ENCODE measurements at regions not wholly inside any gene's neighbourhood (a gene's known extent, or its start where the extent isn't known, plus 50 kb on each side); places are given as distances from the start of the nearest gene placed in this dataset.
"Not testable (repeated sequence)": the region's sequence is repeated elsewhere in the genome, so short reads cannot be mapped to it uniquely, and the experiment has no call there.

DNA sequence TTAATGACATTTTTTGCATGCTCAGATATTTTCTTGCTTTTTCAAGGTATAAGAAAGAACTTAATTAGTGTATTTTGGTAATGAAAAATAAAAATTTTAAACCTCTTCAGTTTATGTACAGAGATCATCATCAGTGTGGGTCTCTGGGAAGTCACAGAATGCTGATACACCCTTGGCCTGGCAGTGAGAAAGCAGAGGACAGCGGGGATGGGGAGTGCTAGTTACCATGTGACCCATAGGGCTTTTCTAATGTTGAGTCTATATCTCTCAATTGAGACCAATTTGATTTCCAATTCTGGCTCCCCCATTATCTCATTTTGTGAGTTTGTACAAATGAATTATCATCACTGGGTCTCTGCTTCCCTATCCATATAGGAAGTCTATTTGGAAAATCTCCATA is 305.7 kb downstream of the CYRIA start:
- intact Hi-C loops (cut with DNase I) = no loop called here
- DNase-seq (no peak), ATAC-seq (no peak)

DNA sequence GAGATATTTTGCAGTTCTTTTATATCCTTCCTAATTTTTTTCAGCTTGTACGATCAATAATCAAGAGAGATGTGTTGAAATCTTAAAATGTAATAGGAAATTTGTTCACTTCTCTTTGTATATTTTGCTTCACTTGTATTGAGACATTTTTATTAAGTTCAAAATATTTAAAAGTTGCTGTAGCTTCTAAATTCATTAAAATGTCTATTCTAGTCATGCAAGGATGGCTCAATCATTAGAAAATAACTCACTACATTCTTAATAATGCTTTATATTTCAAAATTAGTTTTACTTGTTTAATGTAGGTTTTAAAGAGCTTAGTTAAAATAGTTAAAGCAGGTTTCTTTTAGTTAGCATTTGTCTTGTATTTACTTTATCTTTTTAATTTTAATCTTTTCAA is 308.4 kb downstream of the CYRIA start:
- DNase-seq (no peak), ATAC-seq (no peak)
- intact Hi-C loops (cut with DNase I) = no loop called here

DNA sequence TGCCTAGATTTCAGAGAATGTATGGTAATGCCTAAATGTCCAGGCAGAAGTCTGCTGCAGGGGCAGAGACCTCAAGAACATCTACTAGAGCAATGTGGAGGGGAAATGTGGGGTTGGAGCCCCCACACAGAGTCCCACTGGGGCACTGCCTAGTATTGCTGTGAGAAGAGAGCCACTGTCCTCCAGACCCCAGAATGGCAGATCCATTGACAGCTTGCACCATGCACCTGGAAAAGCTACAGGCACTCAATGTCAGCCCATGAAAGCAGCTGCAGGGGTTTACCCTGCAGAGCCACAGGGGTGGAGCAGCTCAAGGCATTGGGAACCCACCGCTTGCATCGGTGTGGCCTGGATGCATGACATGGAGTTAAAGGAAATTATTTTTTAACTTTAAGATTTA is 314.1 kb downstream of the CYRIA start:
- no peak for DNase-seq
- intact Hi-C loops (cut with DNase I) = no loop called here

DNA sequence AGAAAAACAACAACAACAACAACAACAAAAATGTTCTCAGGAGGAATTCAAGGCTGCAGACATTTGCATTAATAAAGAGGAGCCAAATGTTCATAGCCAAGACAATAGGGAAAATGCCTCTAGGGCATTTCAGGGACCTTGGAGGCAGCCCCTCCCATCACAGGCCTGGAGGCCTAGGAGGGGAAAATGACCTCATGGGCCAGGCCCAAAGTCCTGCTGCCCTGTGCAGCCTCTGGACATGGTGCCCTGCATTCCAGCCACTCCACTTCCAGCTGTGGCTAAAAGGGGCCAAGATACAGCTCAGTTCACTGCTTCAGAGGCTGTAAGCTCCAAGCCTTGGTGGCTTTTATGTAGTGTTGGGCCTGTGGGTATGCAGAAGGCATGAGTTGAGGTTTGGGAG is 314.5 kb downstream of the CYRIA start:
- intact Hi-C loops (cut with DNase I) = no loop called here
- DNase-seq = no peak
- ATAC-seq = no peak

More for the DNA sequence above, 314.1 kb downstream of the CYRIA start:
- no peak for ATAC-seq

GRCh38 chr2:16350211-16350610 is 315.4 kb downstream of the CYRIA start:
- no peak for ATAC-seq
- intact Hi-C loops (cut with DNase I) = no loop called here
- no peak for DNase-seq

DNA sequence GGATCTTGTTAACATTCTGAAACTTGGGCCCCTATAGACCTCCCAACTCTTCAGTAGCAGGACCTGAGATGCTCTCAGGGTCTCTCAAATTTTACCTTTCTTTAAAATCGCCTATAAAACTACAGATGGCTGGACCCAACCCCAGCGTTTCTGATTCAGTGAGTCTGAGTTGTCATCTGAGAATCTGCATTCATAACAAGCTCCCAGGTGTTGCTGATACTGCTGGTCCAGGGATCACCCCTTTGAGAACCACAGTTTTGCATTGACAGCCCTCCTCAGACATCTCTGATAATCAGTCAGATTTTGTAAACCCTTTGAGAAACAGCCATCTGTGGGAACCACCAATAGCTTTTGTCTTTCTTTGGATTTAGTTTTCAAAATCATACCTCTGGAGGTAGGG is 315.8 kb downstream of the CYRIA start:
- ATAC-seq (no peak), DNase-seq (no peak)
- intact Hi-C loops (cut with DNase I) = no loop called here

GRCh38 chr2:16348821-16349515 is 316.7 kb downstream of the CYRIA start:
- DNase-seq (no peak), ATAC-seq (no peak)
- intact Hi-C loops (cut with DNase I) = no loop called here

DNA sequence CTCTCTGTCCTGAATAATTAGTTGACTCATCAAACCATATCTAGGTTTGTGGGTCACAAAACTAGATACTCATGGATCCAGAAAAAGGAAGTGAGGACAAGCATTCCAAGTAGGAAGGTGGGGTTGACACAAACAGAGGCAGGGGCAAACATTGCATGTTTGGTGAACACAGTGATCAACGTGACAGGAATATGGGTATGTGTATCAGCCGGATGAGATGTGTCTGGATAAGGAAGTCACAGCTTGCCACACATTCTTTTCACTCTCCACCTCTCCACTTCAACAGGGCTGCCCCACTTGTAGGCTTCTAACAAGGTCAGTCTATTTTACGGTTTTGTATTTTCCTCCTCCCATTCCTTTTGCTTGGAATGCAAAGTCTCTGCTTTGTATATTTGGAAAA is 319.0 kb downstream of the CYRIA start:
- DNase-seq = no peak
- ATAC-seq = no peak
- intact Hi-C loops (cut with DNase I) = no loop called here

- ATAC-seq; intact Hi-C loops (cut with DNase I); DNase-seq: not testable (repeated sequence)
These were observed 320.4 kb downstream of the CYRIA start for GRCh38 chr2:16345231-16345630.

DNA sequence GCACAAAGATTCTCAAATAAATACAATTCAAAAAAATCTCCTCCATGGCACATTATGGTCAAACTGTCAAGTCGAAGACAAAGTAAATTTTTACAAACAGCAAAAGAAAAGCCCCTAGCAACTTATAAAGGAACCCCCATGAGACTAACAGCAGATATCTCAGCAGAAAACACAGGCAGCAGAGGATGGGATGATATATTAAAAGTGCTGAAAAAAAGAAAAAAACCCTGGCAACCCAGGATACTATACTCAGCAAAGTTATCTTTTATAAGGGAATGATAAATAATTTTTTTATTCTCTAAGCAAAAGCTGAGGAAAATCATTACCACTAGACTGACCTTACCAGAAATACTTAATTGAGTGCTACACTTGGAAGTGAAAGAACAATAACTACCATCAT is 326.4 kb downstream of the CYRIA start:
- intact Hi-C loops (cut with DNase I) = no loop called here
- DNase-seq (no peak), ATAC-seq (no peak)

GRCh38 chr2:16338026-16338425 is 327.6 kb downstream of the CYRIA start:
- intact Hi-C loops (cut with DNase I) = no loop called here
- ATAC-seq = no peak

DNA sequence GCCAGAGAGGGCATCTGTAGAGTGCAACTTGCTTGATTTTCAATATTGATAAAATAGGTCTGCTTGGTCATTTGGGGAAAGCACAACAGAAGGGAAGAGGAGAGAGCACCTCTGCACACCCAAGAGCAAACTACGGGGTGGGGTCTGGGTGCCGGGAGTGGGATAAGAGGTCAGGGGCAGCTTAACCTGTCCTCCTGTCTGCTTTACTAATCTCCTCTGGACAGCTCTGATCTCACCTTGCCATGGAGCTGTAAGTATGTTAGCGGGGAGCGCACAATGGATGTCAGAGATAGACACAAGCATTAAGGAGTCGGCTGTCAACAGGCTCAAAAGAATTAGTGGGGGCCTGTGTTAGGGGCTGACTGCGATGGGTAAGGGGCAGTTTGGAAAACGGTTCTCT is 328.7 kb downstream of the CYRIA start:
- intact Hi-C loops (cut with DNase I) = no loop called here
- ATAC-seq (no peak), DNase-seq (no peak)

More at GRCh38 chr2:16338026-16338425, 327.6 kb downstream of the CYRIA start:
- DNase-seq = no peak

- DNase-seq = no peak
- no peak for ATAC-seq
- intact Hi-C loops (cut with DNase I) = no loop called here
These were observed 329.1 kb downstream of the CYRIA start for GRCh38 chr2:16336491-16336890.

GRCh38 chr2:16335947-16336346 is 329.7 kb downstream of the CYRIA start:
- DNase-seq (no peak), ATAC-seq (no peak)
- intact Hi-C loops (cut with DNase I) = no loop called here

DNA sequence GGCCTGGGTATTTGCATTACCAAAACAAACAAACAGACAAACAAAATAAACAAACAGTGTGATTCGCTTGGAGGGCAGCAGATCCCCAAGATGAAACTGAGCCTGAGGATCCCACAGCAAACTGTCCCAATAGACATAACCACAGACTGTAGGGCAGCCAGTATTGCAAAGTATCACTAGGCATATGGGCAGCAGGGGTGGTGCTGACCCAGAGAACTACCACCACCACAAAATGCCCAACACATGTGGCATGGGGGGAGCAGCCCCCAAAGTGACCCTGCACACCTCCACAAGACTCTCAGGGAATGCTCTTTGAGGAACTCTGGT is 330.1 kb downstream of the CYRIA start:
- intact Hi-C loops (cut with DNase I) = no loop called here
- no peak for ATAC-seq
- no peak for DNase-seq

DNA sequence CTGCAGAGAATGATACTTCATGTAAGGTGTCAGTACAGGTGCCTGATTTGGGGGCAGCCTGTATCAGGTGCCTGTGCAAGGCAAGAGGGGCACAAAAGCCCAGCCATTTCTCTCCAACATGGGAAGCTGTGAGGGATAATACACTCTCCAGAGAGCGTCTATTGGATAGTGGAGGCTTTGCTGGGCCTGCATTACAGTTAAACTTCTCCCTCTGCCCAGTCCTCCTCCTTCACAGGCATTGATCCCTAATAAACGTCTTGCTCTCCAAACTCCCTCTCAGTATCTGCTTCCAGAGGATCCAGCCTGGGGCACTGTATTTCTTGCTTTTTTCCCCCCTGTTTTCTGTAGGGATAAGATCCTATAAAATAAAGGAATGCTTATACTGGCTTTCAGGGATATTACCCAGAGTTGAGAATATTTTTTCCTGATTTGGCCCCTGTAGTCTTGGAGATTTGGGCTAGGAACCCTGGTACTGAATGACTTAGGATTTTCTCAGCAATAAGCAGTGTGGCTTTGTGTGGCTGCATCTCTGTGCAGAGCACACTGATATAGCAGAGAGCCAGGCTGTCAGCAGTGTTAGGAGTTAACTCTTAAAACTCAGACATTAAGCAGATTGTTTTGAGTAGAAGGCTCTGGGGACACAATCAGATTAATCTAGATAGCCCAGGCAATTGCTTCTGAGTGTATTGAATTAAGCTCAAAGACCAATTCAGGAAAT is 330.6 kb downstream of the CYRIA start:
- DNase-seq = no peak
- intact Hi-C loops (cut with DNase I) = no loop called here
- ATAC-seq = no peak

GRCh38 chr2:16334366-16334765 is 331.3 kb downstream of the CYRIA start:
- no peak for DNase-seq
- intact Hi-C loops (cut with DNase I) = no loop called here

GRCh38 chr2:16333681-16334080 is 332.0 kb downstream of the CYRIA start:
- ATAC-seq = no peak
- no peak for DNase-seq
- intact Hi-C loops (cut with DNase I) = no loop called here

More at GRCh38 chr2:16334366-16334765, 331.3 kb downstream of the CYRIA start:
- ATAC-seq = no peak

DNA sequence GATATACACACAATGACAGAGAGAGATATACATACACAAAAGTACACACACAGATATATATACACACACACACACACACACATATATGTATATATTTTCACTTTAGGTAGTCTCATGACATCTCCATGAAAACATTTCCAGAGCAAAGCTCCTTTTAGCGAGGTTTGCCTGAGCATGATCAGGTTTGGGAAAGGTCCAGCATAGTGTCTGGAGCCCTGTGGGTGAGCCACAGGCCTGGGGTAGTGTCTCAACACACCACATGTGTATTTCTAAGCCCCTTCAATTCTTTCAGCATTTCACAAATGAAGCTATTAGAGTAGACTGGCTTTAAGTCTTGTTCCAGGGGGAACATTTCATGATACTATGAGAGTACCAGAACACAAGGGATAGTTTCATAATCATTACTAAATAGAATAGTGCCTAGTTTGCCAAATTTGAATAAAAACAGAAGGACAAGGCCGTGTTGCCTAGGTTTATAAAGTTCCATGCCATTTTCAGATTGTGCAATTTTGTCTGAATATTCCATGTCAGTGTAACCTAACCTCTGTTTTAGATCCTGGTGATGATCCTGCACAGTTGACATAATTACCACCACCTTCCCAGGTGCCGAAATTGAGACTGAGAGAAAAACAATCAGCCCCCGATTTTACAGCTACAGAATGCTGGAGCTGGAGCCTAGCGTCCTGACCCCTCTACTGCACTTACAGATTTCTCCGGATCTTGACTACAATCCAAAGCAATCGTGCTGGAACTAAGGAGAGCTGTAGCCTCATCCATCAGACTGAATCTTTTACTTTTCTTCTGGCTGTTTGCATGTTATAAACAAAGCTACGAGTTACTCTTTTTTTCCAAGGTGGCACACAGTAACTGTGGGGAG is 332.7 kb downstream of the CYRIA start:
- peak in 1 of 2 donors; percentile 38 for ATAC-seq
- no peak for DNase-seq
- intact Hi-C loops (cut with DNase I) = no loop called here

DNA sequence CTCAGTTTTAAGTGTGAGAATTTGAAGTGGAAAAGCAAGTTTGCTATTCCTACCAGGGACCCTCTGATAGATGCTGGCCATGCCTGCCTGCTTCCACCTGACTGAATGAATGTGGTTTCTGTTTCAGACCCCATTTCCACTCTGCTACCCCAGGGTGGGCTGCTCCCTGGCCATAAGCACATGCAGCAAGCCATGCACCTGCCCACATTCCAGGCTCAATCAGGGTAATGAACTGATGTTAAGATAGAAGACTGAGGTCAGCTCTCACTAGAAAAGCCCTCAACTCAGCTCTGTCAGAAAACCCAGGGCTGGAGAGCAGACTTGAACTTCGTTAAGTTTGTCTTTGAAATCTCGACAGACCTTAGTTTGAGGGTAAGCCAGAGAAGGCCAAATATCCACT is 333.9 kb downstream of the CYRIA start:
- DNase-seq (no peak), ATAC-seq (no peak)
- intact Hi-C loops (cut with DNase I) = no loop called here

Measured in left cardiac atrium (tissue), 4 donors.